ENCODE measurements at regions not wholly inside any gene's neighbourhood (a gene's known extent, or its start where the extent isn't known, plus 50 kb on each side); places are given as distances from the start of the nearest gene placed in this dataset.

DNA sequence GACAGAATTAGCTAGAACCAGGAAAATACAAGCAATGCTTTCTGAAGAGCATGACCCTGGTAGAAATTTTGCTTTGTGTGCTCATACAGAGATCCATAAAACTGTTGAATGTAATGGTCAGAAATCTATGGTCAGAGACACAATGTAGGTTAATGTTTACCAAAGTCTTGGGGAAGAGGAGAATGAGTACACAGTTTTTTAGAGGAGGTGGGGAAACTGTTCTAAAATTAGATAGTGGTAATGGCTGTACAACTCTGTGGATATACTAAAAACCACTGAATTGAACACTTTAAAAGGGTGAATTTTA is 109.5 kb upstream of the ARHGAP5 start:
- no peak for TF ChIP-seq POLR2A (IDR thresholded peaks at IDR 0.05)
- TF ChIP-seq, protein P1, sequence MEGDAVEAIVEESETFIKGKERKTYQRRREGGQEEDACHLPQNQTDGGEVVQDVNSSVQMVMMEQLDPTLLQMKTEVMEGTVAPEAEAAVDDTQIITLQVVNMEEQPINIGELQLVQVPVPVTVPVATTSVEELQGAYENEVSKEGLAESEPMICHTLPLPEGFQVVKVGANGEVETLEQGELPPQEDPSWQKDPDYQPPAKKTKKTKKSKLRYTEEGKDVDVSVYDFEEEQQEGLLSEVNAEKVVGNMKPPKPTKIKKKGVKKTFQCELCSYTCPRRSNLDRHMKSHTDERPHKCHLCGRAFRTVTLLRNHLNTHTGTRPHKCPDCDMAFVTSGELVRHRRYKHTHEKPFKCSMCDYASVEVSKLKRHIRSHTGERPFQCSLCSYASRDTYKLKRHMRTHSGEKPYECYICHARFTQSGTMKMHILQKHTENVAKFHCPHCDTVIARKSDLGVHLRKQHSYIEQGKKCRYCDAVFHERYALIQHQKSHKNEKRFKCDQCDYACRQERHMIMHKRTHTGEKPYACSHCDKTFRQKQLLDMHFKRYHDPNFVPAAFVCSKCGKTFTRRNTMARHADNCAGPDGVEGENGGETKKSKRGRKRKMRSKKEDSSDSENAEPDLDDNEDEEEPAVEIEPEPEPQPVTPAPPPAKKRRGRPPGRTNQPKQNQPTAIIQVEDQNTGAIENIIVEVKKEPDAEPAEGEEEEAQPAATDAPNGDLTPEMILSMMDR (IDR thresholded peaks at IDR 0.05 in 4 of 5, conservative IDR thresholded peaks at IDR 0.05 in 1 of 5), result no peak

All from gastrocnemius medialis (tissue), 4 donors.